KMS-11 (cell line): ENCODE measurements at regions not wholly inside any gene's neighbourhood (a gene's known extent, or its start where the extent isn't known, plus 50 kb on each side); places are given as distances from the start of the nearest gene placed in this dataset.

ENCODE experiments used
- H2AFZ ChIP-seq: fragments of 200-600 bp; sonication (generic); 2 replicates; pipeline ENCODE4 v1.6.1; 2016; ENCODE audit warnings: antibody characterized with exemption, mixed run types, low read depth
- H3K27ac ChIP-seq: fragments of 200-600 bp; sonication (generic); 2 replicates; pipeline ENCODE4 v1.6.1; 2016; ENCODE audit warnings: mild to moderate bottlenecking, mixed run types
- H3K27me3 ChIP-seq: fragments of 200-600 bp; sonication (generic); 2 replicates; pipeline ENCODE4 v1.6.1; 2017; ENCODE audit warnings: mild to moderate bottlenecking, low read depth, mixed run types, moderate library complexity; ENCODE audit not compliant: insufficient read depth
- H3K36me3 ChIP-seq: fragments of 200-600 bp; sonication (generic); 2 replicates; pipeline ENCODE4 v1.6.1; 2017; ENCODE audit warnings: mild to moderate bottlenecking, mixed run types; ENCODE audit not compliant: insufficient read depth
- H3K4me1 ChIP-seq: fragments of 200-600 bp; sonication (generic); 2 replicates; pipeline ENCODE4 v1.6.1; 2016; ENCODE audit warnings: mild to moderate bottlenecking, low read depth, mixed run types; ENCODE audit not compliant: poor library complexity, severe bottlenecking
- H3K4me2 ChIP-seq: fragments of 200-600 bp; sonication (generic); 2 replicates; pipeline ENCODE4 v1.7.0; 2016; ENCODE audit warnings: mild to moderate bottlenecking, mixed run types
- H3K4me3 ChIP-seq: fragments of 200-600 bp; sonication (generic); IDR thresholded peaks from 2 replicates; pipeline ENCODE4 v1.6.1; 2017; ENCODE audit warnings: low read depth, low read length, mixed read lengths; ENCODE audit not compliant: insufficient read depth
- H3K79me2 ChIP-seq: fragments of 200-600 bp; sonication (generic); 2 replicates; pipeline ENCODE4 v1.6.1; 2016; ENCODE audit warnings: low read depth, mixed run types; ENCODE audit not compliant: insufficient read depth
- H3K9ac ChIP-seq: fragments of 200-600 bp; sonication (generic); 2 replicates; pipeline ENCODE4 v1.6.1; 2016; ENCODE audit warnings: mild to moderate bottlenecking, mixed run types
- H4K20me1 ChIP-seq: fragments of 200-600 bp; sonication (generic); 2 replicates; pipeline ENCODE4 v1.6.1; 2016; ENCODE audit warnings: mild to moderate bottlenecking, mixed run types; ENCODE audit not compliant: insufficient read depth
- CTCF ChIP-seq: fragments of 200-600 bp; sonication (generic); conservative IDR thresholded peaks from 2 replicates; pipeline ENCODE4 v1.6.1; 2017; ENCODE audit warnings: low read depth, mild to moderate bottlenecking, antibody characterized with exemption, low read length, moderate library complexity, mixed read lengths

GRCh38 chr21:41066086-41066938 is 101.6 kb upstream of the BACE2 start:
- H3K27me3 ChIP-seq: no peaks in the 10 kb centered on the region
- H3K27ac ChIP-seq: no peak overlapping the region
- no peaks in the 10 kb centered on the region for H3K36me3 ChIP-seq
- no peak overlapping the region for H3K4me3 ChIP-seq
- H3K9ac ChIP-seq: no peak overlapping the region
- H3K4me1 ChIP-seq: no peaks in the 10 kb centered on the region
- H4K20me1 ChIP-seq: no peaks in the 10 kb centered on the region
- H3K79me2 ChIP-seq: no peaks in the 10 kb centered on the region
- TF ChIP-seq CTCF: no peak
- no peak overlapping the region for H2AFZ ChIP-seq
- no peak overlapping the region for H3K4me2 ChIP-seq

- Histone ChIP-seq H4K20me1 (no peaks in the 10 kb centered on the region), H2AFZ (no peak overlapping the region), H3K27me3 (no peaks in the 10 kb centered on the region), H3K4me1 (no peaks in the 10 kb centered on the region), H3K4me3 (no peak overlapping the region), H3K9ac (no peak overlapping the region), H3K36me3 (no peaks in the 10 kb centered on the region), H3K27ac (no peak overlapping the region), H3K79me2 (no peaks in the 10 kb centered on the region), H3K4me2 (no peak overlapping the region)
- TF ChIP-seq CTCF: no peak
Observed at GRCh38 chr21:41067709-41068108, 100.3 kb upstream of the BACE2 start.

GRCh38 chr21:41068496-41068895 is 99.5 kb upstream of the BACE2 start:
- no peaks in the 10 kb centered on the region for H3K79me2 ChIP-seq
- no peak for TF ChIP-seq CTCF
- H3K9ac ChIP-seq: no peak overlapping the region
- no peaks in the 10 kb centered on the region for H3K27me3 ChIP-seq
- no peaks in the 10 kb centered on the region for H4K20me1 ChIP-seq
- H3K4me2 ChIP-seq: no peak overlapping the region
- no peaks in the 10 kb centered on the region for H3K36me3 ChIP-seq
- no peak overlapping the region for H3K27ac ChIP-seq
- no peak overlapping the region for H3K4me3 ChIP-seq
- no peaks in the 10 kb centered on the region for H3K4me1 ChIP-seq
- H2AFZ ChIP-seq: peak overlapping the region; percentile 16; the same call in 1 of the 2 replicates

GRCh38 chr21:41068967-41069642 is 98.9 kb upstream of the BACE2 start:
- no peaks in the 10 kb centered on the region for H3K4me1 ChIP-seq

More at GRCh38 chr21:41068967-41069642, 98.9 kb upstream of the BACE2 start:
- Histone ChIP-seq H3K27ac (no peak overlapping the region), H3K36me3 (no peaks in the 10 kb centered on the region), H3K79me2 (no peaks in the 10 kb centered on the region), H2AFZ (peak overlapping the region; percentile 16; the same call in 1 of the 2 replicates), H3K9ac (no peak overlapping the region), H3K27me3 (no peaks in the 10 kb centered on the region), H3K4me2 (no peak overlapping the region), H4K20me1 (no peaks in the 10 kb centered on the region), H3K4me3 (no peak overlapping the region)
- peak; percentile 91 for TF ChIP-seq CTCF
